GM19043 (cell line): ENCODE measurements at regions not wholly inside any gene's neighbourhood (a gene's known extent, or its start where the extent isn't known, plus 50 kb on each side); places are given as distances from the start of the nearest gene placed in this dataset.
"Not testable (repeated sequence)": the region's sequence is repeated elsewhere in the genome, so short reads cannot be mapped to it uniquely, and the experiment has no call there.

Experiments used
- ATAC-seq: cut with Tn5 transposase; IDR thresholded peaks from one replicate; pipeline ENCODE4 v1.9.1; 2021; ENCODE audit warnings: low read depth; ENCODE audit not compliant: unreplicated experiment

DNA sequence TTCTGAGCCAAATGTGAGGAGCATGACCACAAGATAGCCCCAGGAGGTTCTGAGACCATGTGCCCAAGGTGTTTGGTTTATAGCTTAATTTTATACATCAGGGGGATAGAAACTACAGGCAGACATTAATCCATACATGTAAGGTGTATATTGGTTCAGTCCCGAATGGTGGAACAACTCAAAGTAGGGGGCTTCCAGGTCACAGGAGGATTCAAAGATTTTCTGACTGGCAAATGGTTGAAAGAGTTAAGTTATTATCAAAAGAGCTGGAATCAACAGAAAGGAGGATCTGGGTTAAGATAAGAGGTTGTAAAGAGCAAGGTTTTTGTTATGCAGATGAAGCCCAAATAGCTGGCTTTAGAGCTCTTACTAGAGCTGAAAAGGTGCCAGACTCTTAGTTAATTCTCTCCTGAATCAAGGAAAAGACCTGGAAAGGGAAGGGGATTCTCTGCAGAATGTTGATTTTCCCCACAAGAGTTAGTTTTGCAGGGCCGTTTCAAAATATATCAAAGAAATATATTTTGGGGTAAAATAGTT is 640.0 kb downstream of the IPMK start:
- no peak for ATAC-seq

DNA sequence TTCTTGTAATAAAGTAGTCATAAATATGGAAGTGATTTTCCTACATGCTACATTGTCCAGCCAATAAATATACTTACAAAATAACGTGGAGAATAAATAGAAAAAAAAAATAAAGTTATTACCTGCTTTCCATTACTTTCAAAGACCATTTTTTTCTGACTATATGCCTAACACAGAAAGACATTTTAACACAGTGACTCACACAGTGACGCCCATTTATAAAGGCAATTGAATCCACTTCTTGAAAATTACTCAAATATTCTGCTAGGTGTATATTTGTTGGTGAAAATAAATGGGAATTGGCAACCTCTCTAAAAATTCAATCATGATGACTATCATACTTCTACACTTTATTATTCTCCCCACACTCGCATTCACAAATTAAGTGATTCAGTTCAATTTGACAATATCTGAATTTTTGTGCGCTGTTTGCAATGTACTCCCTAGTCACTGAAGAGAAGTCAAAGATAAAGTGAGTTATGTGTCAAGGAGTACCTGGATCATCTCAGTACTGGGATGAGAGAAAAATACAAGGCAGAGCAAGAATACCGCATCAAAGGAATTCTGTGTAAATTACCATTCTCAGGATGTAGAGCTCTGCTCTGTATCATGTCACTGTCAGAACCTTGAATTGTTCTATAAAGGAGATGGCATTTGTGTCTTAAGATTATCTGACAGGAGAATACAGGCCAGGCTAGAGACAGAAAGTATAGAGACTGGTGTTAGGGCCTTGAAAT is 642.7 kb downstream of the IPMK start:
- no peak for ATAC-seq

DNA sequence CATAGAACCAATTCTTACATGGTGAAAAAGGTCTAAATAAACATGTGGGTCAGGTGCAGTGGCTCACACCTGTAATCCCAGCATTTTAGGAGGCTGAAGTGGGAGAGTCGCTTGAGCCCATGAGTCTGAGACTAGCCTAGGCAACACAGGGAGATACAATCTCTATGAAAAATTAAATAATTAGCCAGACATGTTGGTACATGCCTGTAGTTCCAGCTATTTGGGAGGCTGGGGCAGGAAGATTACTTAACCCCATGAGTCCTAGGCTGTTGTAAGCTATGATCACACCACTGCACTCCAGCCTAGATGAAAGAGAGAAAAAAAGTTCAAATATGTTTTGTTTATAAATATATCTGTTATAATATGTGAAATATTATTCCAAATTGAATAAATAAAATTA is 643.6 kb downstream of the IPMK start:
- no peak for ATAC-seq

DNA sequence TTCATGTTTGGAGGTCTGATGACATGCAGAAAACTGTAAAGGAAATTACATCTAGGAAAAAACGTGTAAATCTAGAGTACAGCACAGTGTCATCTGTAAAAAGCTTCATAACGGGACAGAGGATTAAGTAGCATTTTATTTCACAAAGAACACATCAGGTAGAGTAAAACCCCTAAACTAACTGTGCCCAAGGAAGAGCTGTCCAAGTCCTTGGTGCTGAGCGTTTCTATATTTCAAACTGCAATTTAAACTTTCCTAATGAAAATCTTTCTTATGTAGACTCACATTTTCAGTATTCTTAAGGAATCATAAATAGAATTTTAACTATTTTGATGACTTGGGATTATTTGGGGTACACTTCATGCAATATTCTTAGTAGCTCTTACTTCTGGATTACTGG is 646.2 kb downstream of the IPMK start:
- no peak for ATAC-seq

DNA sequence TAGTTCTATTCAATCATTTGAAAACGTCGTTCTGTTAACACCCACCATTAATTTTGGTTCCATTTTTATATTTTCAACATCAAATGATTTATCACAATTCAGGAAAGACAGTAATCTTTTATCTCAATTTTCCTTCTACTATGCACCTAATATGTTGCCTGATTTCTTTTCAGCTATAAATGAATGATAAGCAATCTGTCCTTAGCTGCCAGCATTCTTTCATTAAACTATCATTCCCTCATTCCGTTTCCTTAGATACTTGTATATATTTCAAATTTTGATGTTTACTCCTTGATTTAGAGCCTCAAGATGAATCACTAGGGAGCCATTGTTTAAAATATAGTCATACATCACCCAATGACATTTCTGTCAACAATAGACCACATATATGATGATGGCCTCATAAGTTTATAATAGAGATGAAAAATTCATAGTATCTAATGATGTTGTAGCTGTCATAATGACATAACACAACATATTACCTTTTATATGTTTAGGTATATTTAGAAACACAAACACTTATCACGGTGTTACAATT is 661.7 kb downstream of the IPMK start:
- ATAC-seq, result no peak

DNA sequence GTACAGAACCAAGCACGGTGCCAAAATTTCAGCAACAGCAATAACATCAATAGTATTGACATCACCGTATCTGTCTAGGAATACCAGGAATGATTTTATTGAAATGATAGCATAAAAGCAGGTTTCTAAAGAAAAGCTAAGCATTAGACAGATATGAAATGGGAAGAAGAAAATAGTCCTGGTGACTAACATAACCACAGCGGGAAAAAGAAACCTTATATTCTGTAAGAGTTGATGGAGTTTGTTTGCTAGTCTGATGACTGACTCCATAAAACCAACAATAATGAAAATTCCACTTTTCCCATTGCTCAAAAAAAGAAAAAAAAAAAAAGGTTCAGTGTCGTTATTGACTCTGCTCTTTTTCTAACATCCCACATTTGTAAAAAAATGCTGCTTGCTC is 668.3 kb downstream of the IPMK start:
- ATAC-seq, result no peak

DNA sequence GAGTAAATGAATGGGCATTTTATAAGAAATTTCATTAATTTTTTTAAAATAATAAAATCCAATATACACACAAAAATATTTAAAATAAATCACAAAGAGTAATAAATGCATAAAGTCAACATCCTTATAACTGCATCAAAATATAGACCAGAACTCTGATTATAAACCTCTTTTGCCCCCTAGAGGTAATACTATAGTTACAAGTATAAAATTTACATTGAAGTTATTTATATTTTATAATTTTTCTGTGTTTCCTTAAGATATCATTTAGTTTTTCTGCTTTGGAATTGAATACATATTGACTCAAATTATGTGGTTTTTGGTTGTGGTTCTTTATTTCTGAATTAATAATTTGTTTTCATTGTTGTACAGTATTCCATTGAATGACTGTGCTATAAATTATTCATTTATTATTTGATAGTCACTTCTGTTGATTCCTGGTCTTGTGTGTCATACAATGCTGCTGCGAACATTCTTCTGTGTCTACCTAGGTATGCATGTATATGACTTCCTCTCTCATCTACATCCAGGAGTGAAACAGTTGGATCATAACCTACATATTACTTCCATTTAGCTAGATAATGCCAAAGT is 673.6 kb downstream of the IPMK start:
- ATAC-seq, result no peak

DNA sequence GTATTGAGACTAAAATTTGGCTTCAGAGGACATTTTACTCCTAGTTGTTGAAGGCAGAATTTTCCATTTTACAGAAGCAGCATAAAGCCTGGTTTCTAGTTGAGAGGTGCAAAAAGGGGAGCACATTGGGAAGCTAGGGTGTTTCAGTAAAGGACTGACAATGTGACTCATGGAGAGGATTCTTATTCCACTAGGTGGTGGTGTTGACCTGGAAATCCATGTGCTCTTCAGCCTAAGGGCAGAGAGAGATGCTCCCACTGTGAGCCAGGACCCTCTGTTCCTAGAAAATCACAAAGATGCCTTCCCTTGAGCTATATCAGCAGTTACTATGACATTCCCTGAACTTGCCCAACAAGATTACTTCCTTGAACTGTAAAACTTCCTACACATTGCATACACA is 687.8 kb downstream of the IPMK start:
- no peak for ATAC-seq

DNA sequence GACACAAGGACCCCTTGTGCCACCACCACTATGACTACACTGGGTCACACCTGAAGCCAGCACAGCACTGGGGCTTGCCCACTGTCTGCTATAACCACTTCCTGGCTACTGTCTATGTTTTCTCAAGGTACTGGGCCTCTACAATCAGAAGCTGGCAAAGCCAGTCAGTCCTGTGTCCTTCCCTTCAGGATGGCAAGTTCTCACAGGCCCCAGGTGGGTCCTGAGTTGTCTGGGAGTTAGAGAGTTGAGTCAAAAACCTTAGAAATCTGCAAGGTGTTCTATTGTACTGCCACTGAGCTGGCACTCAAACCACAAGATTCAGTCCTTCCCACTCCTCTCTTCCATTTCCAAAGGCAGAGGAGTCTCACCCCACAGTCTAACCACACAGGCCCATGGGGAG is 705.5 kb downstream of the IPMK start:
- ATAC-seq, result no peak

DNA sequence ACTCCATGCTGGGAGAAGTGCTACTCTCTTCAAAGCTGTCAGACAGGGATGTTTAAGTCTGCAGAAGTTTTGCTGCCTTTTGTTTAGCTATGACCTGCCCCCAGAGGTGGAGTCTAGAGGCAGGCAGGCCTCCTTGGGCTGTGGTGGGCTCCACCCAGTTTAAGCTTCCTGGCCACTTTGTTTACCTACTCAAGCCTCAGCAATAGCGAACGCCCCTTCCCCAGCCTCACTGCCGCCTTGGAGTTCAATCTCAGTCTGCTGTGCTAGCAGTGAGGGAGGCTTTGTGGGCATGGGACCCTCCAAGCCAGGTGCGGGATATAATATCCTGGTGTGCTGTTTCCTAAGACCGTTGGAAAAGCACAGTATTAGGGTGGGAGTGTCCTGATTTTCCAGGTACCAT is 715.9 kb downstream of the IPMK start:
- ATAC-seq, result not testable (repeated sequence)

DNA sequence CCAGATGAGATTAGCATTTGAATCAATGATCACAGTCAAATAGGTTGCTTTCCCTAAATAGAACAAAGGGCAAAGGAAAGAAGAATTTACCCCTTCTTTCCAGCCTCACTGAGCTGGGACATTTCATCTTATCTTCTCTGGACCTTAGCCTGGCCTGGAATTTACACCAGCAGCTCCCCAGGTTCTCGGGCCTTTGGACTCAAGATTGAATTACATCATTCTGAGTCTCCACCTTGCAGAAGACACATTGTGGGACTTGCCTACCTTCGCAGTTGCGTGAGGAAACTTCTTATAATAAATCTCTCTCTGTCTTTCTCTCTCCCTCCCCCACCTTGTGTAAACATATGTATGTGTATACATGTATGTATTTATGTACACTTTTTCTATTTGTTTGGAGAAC is 732.4 kb downstream of the IPMK start:
- ATAC-seq, result no peak

DNA sequence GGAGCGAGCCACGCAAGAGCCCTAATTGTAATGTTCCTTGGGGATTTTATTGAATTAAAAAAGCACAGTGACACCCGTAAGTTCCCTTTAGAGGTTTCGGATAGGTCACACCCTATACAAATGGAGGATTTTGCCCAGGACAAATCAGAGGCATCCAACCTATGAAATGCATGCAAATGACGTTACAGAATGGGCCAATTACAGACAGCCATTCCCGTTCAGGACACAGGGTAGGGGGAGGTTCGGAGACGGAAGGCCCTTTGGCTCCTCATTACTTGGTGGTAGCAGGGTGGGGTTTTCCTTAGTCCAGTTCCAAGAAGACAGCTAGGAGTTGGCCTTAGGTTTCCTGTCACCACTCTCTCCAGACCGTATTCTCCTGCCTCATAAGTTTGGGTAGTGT is 754.1 kb downstream of the IPMK start:
- no peak for ATAC-seq

DNA sequence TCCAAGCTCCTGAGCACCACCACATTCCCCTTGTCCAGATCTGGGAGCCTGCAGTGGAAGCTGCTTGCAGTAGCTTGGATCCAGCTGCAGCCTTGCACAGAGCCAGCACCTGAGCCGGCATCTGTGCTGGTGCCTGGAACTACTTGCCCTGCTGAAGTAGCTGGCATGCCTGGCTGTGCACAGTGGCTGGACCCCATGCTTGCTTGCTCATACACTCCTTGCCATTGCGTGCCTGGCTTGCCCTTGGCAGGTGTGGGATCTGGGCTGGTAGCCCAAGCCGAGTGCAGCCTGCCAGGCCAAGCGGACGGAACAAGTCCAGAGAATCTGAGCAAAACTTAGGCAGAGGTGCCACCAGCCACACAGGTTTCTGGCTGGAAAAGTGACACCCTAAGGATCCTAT is 759.9 kb downstream of the IPMK start:
- no peak for ATAC-seq

DNA sequence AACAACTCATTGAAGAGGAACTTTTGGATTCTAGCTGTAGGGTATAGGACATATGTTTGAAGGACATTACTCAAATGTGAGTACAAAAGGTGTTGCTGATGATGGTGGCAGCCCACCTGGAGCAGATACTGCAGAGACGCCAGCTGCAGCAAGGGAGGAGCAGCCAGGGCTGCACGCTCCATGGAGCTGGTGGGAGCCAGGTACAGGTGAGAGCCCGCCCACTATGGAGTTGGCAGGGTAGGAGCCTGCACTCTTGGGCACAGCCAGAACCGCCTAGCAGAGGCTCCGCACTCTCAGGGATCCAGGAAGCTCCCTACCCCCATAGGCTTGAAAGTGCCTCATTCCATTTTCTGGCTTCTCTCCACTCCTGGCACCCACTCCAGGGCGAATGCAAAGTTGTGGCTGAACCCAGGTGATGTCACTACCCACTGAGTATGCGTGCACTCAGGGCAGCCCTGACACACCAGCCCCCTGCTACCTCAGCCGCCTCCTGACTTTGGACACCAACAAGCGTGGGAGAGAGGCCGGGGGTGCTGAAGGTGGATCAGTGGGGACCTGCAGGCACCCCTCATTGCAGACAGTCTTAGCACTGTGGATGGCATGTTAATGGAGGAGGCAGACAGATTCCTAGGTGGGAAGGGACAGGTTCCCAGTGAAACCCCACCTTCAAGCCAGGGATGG is 761.1 kb downstream of the IPMK start:
- no peak for ATAC-seq

DNA sequence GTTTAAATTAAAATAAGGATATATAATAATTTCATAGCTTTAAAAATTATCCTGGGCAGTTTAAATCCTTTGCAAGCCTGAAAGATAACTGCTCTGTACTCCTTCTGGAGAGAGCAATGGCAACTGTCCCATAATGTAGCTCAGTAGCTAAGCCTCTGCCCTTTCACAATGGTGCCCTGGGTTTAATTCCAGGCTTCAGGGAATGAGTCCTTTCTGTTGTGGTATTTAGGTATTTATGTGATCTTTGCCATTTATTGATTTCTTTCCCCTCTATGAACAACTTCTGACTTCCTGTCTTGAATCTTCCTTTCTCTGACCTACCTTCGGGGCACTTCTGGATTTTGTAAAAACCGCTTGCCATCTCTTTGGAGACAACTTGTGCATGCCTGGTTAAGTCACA is 773.2 kb downstream of the IPMK start:
- ATAC-seq, result no peak

DNA sequence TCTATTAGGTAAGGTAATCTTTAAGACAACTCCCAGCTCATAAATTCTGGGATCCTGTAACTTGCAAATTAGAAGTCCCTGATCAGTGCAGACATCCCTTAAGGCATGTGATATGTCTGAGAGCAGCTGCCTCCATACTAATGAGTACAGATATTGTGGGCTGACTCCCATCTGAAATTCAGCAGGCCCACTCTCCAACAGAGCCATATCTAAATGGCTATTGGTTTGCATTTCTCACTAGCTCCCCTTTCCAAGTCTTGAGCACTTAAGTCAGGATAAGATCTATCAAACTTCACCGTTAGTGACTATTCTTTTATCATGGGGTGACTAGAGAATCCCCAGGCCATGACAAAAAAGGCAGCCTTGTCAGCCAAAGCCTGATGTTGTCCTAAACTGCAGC is 785.4 kb downstream of the IPMK start:
- ATAC-seq, result no peak

DNA sequence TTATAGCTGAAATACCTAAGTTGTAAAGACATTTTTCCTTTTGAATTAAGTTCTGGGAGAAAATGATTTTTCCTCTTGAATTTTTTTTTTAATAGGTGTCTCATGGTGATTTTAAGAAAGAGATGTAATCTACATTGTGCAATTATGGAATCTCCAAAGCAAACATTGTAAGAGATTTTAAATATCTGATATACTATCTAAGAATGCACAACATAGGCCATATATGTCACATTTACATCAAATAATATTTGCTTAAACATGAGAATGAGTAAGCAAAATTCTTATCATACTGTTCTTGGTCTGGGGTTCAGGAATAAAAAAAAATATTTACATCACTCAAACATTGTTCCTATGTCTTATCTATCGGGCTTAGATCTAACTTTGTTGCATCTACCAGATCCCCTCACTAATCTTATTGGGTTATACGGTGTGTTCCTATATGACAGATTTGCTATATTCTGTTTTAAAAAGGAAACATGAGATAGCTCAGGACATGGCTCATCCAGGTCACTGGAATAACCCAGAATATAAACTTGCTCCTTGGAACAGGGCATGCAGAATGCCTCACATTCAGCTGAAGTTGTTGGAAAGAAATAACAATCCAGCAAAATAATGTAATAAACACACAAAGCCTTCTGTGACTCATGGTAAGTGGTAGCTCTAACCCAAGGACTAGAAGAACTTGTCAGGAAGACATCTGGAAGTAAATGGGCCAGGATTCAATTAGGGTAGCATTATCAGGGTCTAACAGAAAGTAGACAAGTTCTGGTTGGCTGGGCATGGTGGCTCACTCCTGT is 794.7 kb downstream of the IPMK start:
- no peak for ATAC-seq

DNA sequence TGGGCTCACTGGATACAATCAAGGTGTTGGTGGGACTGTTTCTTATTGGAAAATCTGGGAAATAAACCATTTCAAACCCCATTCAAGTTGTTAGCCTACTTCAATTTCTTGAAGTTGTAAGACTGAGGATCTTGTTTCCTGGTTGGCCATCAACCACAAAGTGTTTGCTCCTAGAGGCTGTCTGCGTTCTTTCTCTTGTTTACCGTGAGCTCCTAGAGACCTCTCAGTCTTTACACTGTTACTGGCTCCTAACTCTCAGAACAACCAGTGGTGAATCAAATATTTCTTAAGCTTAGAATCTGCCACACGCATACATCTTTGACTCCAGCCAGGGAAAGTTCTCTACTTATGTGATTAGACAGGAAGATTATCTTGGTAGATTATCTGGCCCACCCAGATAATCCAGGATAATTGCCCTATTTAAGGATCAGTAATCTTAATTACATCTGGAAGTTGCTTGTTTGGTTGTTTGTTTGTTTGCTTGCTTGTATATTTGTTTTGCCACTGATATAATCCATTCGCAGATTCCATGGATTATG is 798.7 kb downstream of the IPMK start:
- no peak for ATAC-seq

DNA sequence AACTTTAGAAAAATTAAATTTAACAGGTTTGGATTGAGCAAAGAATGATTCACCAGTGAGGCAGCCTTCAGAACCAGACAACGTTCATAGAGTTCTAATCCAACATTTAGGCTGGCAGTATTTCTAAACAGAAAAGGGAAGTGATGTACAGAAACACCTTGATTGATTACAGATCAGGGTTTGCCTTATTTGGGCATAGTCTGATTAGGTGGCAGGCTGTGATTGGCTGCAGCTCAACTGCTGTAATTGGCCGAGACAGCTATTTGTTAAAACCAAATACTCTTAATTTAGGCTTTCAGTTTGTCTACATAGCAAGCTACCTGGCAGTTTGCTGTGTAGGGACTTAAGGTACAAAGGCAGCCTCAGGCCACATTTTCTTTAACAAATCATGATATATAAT is 802.5 kb downstream of the IPMK start:
- no peak for ATAC-seq

DNA sequence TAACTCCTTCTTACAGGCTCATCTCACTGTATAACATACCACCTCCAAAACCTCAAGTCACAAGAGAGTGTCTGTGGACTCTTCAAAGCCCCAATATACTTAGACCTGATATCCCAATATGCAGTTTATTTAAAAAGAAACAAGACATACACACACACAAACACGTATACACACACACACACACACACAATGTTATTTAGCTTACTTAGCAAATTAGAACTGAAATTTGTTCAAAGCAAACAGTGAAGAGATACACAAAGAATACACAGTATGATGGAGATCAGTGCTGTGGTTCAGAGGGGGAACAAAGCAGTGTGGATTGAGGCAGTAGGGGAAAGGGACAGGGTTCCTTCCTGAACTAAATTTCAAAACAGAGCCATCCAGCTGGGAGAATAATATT is 807.2 kb downstream of the IPMK start:
- ATAC-seq, result no peak
